ENCODE measurements at regions not wholly inside any gene's neighbourhood (a gene's known extent, or its start where the extent isn't known, plus 50 kb on each side); places are given as distances from the start of the nearest gene placed in this dataset.
"Not testable (repeated sequence)": the region's sequence is repeated elsewhere in the genome, so short reads cannot be mapped to it uniquely, and the experiment has no call there.

DNA sequence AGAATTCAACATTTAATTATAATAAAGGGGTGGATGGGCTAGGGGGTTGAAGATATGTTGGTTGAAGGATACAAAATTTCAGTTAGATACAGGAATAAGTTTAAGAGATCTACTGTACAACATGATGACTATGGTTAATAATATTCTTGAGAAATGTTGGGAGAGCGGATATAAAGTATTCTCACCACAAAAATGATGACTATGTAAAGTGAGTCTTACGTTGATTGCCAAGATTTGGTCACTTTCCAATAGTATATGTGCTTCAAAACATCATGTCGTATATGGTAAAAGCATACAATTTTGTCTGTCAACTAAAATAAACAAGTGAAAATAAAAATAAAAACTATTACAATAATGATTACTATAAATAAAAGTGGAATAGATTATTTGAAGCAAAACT, 802.0 kb downstream of the C12orf50 start:
- H3K27me3 Mint-ChIP-seq, result no peaks in the 10 kb centered on the region

GRCh38 chr12:87217491-87217890, 811.7 kb downstream of the C12orf50 start:
- H3K27ac Mint-ChIP-seq, result no peak overlapping the region
- no peak for DNase-seq
- POLR2A ChIA-PET, result no interaction called here
- CTCF ChIA-PET, result no interaction called here
- no peaks in the 10 kb centered on the region for H3K4me1 Mint-ChIP-seq
- no peak overlapping the region for H3K4me3 Mint-ChIP-seq
- H3K9me3 Mint-ChIP-seq, result peaks cover 5% of the 10 kb centered on the region
- H3K27me3 Mint-ChIP-seq, result no peaks in the 10 kb centered on the region
- no peaks in the 10 kb centered on the region for H3K36me3 Mint-ChIP-seq (ENCODE audit: low read depth)

More for the DNA sequence above, 802.0 kb downstream of the C12orf50 start:
- Mint-ChIP-seq H3K9me3 (peaks cover 2% of the 10 kb centered on the region), H3K4me1 (no peaks in the 10 kb centered on the region), H3K36me3 (ENCODE audit: low read depth) (no peaks in the 10 kb centered on the region), H3K27ac (no peak overlapping the region), H3K4me3 (no peak overlapping the region)
- no peak for DNase-seq
- CTCF ChIA-PET, result no interaction called here
- POLR2A ChIA-PET, result no interaction called here

- Mint-ChIP-seq H3K9me3 (peaks cover 5% of the 10 kb centered on the region), H3K4me1 (no peaks in the 10 kb centered on the region), H3K36me3 (ENCODE audit: low read depth) (no peaks in the 10 kb centered on the region), H3K27ac (no peak overlapping the region), H3K27me3 (no peaks in the 10 kb centered on the region), H3K4me3 (no peak overlapping the region)
- POLR2A ChIA-PET, result no interaction called here
- CTCF ChIA-PET, result no interaction called here
- no peak for DNase-seq
Measured at GRCh38 chr12:87216436-87216835, 812.8 kb downstream of the C12orf50 start.

- no peaks in the 10 kb centered on the region for H3K36me3 Mint-ChIP-seq (ENCODE audit: low read depth)
- DNase-seq, result no peak
- ChIA-PET CTCF (no interaction called here), POLR2A (no interaction called here)
- H3K4me3 Mint-ChIP-seq, result no peak overlapping the region
- no peaks in the 10 kb centered on the region for H3K4me1 Mint-ChIP-seq
- no peak overlapping the region for H3K27ac Mint-ChIP-seq
- no peaks in the 10 kb centered on the region for H3K27me3 Mint-ChIP-seq
- H3K9me3 Mint-ChIP-seq, result peaks cover 17% of the 10 kb centered on the region
Measured at GRCh38 chr12:87202189-87202588, 827.0 kb downstream of the C12orf50 start.

DNA sequence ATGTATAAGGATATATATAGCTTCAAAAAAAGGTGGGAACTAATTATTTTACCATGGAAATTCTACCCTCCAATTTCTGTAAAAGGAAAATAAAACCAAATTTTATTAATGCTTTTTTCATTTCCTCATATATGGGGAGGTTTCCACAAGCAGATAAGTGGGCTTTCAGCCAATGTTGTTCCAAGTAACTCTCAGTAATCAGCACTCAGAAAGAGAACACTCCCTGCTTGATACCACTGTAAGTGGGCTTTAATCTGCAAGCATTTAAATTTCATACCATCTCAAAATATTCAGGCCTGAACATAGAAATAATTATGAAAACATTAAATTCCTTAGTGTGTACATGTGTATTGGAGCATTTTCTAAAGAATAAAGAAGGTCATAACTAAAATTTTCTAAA, 827.6 kb downstream of the C12orf50 start:
- Mint-ChIP-seq H3K27me3 (no peaks in the 10 kb centered on the region), H3K4me1 (no peaks in the 10 kb centered on the region)
- POLR2A ChIA-PET, result no interaction called here

GRCh38 chr12:87200289-87200979, 828.8 kb downstream of the C12orf50 start:
- H3K4me3 Mint-ChIP-seq, result no peak overlapping the region
- no peaks in the 10 kb centered on the region for H3K27me3 Mint-ChIP-seq
- no peak for DNase-seq
- H3K36me3 Mint-ChIP-seq (ENCODE audit: low read depth), result no peaks in the 10 kb centered on the region
- ChIA-PET CTCF (no interaction called here), POLR2A (no interaction called here)
- no peaks in the 10 kb centered on the region for H3K4me1 Mint-ChIP-seq
- H3K27ac Mint-ChIP-seq, result no peak overlapping the region
- H3K9me3 Mint-ChIP-seq, result peaks cover 12% of the 10 kb centered on the region

More for the DNA sequence above, 827.6 kb downstream of the C12orf50 start:
- no peaks in the 10 kb centered on the region for H3K36me3 Mint-ChIP-seq (ENCODE audit: low read depth)
- H3K4me3 Mint-ChIP-seq, result no peak overlapping the region
- H3K27ac Mint-ChIP-seq, result no peak overlapping the region
- peaks cover 13% of the 10 kb centered on the region for H3K9me3 Mint-ChIP-seq
- DNase-seq, result no peak
- CTCF ChIA-PET, result no interaction called here

- CTCF ChIA-PET, result no interaction called here
- H3K36me3 Mint-ChIP-seq (ENCODE audit: low read depth), result no peaks in the 10 kb centered on the region
- POLR2A ChIA-PET, result no interaction called here
- no peaks in the 10 kb centered on the region for H3K4me1 Mint-ChIP-seq
- H3K27me3 Mint-ChIP-seq, result no peaks in the 10 kb centered on the region
- H3K27ac Mint-ChIP-seq, result no peak overlapping the region
- H3K9me3 Mint-ChIP-seq, result peaks cover 3% of the 10 kb centered on the region
- H3K4me3 Mint-ChIP-seq, result no peak overlapping the region
- no peak for DNase-seq
Measured at GRCh38 chr12:87198181-87198580, 831.0 kb downstream of the C12orf50 start.

GRCh38 chr12:87196321-87196720, 832.9 kb downstream of the C12orf50 start:
- CTCF ChIA-PET, result no interaction called here
- H3K4me1 Mint-ChIP-seq, result no peaks in the 10 kb centered on the region
- POLR2A ChIA-PET, result no interaction called here
- H3K4me3 Mint-ChIP-seq, result no peak overlapping the region
- H3K9me3 Mint-ChIP-seq, result peaks cover 3% of the 10 kb centered on the region
- no peak overlapping the region for H3K27ac Mint-ChIP-seq
- no peaks in the 10 kb centered on the region for H3K27me3 Mint-ChIP-seq
- H3K36me3 Mint-ChIP-seq (ENCODE audit: low read depth), result no peaks in the 10 kb centered on the region
- DNase-seq, result no peak

DNA sequence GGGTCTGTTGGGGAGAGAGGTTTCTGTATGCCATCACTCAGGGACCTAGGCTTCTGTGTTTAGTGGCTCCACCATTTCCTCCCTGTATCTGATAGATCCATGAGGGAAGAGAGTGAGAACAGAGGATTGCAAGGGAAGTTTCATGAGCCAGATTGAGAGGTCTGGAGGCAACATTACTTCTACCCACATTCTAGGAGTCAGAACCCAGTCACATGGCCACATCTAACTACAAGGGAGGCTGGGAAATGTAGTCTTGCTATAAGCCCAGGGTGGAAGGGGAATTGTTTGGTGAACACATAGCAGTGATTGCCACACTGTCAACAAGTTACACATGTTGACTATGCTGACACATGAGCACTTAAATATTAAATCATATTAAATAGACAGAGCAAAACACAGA, 834.8 kb downstream of the C12orf50 start:
- H3K9me3 Mint-ChIP-seq, result not testable (repeated sequence)

DNA sequence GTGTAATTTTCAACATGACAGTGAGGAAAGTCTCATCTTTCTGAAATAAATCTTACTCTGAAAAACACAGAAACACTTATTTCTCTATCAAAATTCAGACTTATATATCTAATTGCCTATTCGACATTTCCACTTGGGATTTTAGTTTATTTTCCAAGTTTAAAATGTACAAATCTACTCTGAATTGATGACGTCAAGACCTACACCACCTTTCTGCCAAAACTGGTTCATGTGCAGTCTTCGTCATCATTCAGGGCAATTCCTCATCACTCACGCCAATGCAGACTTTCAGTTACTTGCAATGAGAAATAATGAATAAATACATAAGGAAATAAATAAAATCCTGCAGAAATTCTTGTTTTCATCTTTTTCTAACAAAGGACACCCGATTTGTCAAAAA, 843.8 kb downstream of the C12orf50 start:
- ChIA-PET POLR2A (no interaction called here), CTCF (no interaction called here)
- Mint-ChIP-seq H3K4me1 (no peaks in the 10 kb centered on the region), H3K27ac (no peak overlapping the region), H3K4me3 (no peak overlapping the region), H3K9me3 (peaks cover 7% of the 10 kb centered on the region), H3K36me3 (ENCODE audit: low read depth) (no peaks in the 10 kb centered on the region), H3K27me3 (no peaks in the 10 kb centered on the region)
- DNase-seq, result no peak

More for the DNA sequence above, 834.8 kb downstream of the C12orf50 start:
- CTCF ChIA-PET; H3K4me3 Mint-ChIP-seq; H3K27me3 Mint-ChIP-seq; POLR2A ChIA-PET; DNase-seq; H3K36me3 Mint-ChIP-seq (ENCODE audit: low read depth); H3K4me1 Mint-ChIP-seq; H3K27ac Mint-ChIP-seq: not testable (repeated sequence)

GRCh38 chr12:87182696-87183233, 846.4 kb downstream of the C12orf50 start:
- H3K9me3 Mint-ChIP-seq, result peaks cover 6% of the 10 kb centered on the region
- no peak overlapping the region for H3K4me3 Mint-ChIP-seq

GRCh38 chr12:87171356-87171755, 857.8 kb downstream of the C12orf50 start:
- ChIA-PET CTCF (no interaction called here), POLR2A (no interaction called here)
- peaks cover 19% of the 10 kb centered on the region for H3K9me3 Mint-ChIP-seq
- no peaks in the 10 kb centered on the region for H3K27me3 Mint-ChIP-seq
- no peak for DNase-seq
- no peak overlapping the region for H3K4me3 Mint-ChIP-seq
- no peaks in the 10 kb centered on the region for H3K36me3 Mint-ChIP-seq (ENCODE audit: low read depth)
- no peaks in the 10 kb centered on the region for H3K4me1 Mint-ChIP-seq
- H3K27ac Mint-ChIP-seq, result no peak overlapping the region

More at GRCh38 chr12:87182696-87183233, 846.4 kb downstream of the C12orf50 start:
- no peak for DNase-seq
- Mint-ChIP-seq H3K27me3 (no peaks in the 10 kb centered on the region), H3K27ac (no peak overlapping the region), H3K36me3 (ENCODE audit: low read depth) (no peaks in the 10 kb centered on the region), H3K4me1 (no peaks in the 10 kb centered on the region)
- ChIA-PET CTCF (no interaction called here), POLR2A (no interaction called here)

DNA sequence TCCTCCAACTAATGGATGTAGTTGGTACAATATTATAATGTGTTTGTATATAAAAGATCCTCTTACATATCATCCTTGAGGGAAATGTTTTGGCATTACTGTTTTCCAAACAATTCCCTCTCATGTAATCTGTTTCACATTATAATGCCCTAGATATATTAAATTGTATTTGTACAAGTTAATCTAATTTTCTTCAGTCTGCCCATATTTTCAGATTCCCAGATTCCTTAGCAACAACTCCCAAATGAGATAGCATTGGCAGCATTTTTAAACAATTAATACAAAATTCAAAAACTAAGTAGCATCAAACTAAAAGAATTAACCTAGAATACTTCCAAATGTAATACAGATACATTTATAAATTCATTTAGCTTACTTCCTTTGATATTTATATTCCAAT, 860.2 kb downstream of the C12orf50 start:
- Mint-ChIP-seq H3K27ac (no peak overlapping the region), H3K4me3 (no peak overlapping the region), H3K9me3 (peaks cover 16% of the 10 kb centered on the region), H3K36me3 (ENCODE audit: low read depth) (no peaks in the 10 kb centered on the region), H3K4me1 (no peaks in the 10 kb centered on the region), H3K27me3 (no peaks in the 10 kb centered on the region)
- ChIA-PET POLR2A (no interaction called here), CTCF (no interaction called here)
- no peak for DNase-seq

DNA sequence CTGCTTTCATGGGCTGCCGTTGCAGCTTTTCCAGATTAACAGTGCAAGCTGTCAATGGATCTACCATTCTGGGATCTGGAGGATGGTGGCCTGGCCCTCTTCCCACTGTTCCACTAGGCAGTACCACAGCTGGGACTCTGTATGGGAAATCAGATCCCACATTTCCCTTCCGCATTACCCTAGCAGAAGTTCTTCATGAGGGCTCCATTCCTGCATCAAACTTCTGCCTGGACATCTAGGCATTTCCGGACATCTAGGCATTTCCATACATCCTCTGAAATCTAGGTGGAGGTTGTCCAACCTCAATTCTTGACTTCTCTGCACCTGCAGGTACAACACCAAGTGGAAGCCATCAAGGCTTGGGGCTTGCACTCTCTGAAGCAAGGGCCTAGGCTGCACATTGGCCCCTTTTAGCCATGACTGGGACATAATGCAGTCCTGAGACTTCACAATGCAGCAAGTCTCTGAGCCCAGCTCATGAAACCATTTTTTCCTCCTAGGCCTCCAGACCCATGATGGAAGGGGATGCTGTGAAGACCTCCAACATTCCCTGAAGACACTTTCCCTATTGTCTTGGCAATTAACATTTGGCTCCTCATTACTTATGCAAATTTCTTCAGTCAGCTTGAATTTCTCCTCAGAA, 863.3 kb downstream of the C12orf50 start:
- CTCF ChIA-PET, result no interaction called here
- Mint-ChIP-seq H3K4me3 (no peak overlapping the region), H3K27ac (no peak overlapping the region), H3K4me1 (no peaks in the 10 kb centered on the region), H3K9me3 (peaks cover 6% of the 10 kb centered on the region), H3K27me3 (no peaks in the 10 kb centered on the region), H3K36me3 (ENCODE audit: low read depth) (no peaks in the 10 kb centered on the region)
- no peak for DNase-seq
- POLR2A ChIA-PET, result no interaction called here

All from activated CD4-positive, alpha-beta memory T cell treated with anti-CD3 and anti-CD28 coated beads, Interleukin-2, amount 10 ng/mL, durations not matched to agents 7 days and 5 days (primary cell).